Astrocyte of the spinal cord (primary cell): ENCODE measurements at regions not wholly inside any gene's neighbourhood (a gene's known extent, or its start where the extent isn't known, plus 50 kb on each side); places are given as distances from the start of the nearest gene placed in this dataset.

ENCODE experiments used
- DNase-seq: peaks from one replicate; pipeline ENCODE4 v3.0.0; 2011; ENCODE audit warnings: low read depth, low spot score
- H3K4me3 ChIP-seq: 2 replicates; pipeline ENCODE4 v1.5.1; 2011; ENCODE audit warnings: low read depth, mild to moderate bottlenecking, low read length, moderate library complexity
- in situ Hi-C: cut with HindIII; loops from 2 replicates; pipeline ENCODE4 v1.10.0; 2017; ENCODE audit warnings: low sequenced_read_pairs
- TF ChIP-seq, protein P1 (sequence below): IDR thresholded peaks from 2 replicates; pipeline ENCODE4 v1.5.1; 2012; ENCODE audit warnings: low read depth, mild to moderate bottlenecking, low read length, inconsistent platforms

DNA sequence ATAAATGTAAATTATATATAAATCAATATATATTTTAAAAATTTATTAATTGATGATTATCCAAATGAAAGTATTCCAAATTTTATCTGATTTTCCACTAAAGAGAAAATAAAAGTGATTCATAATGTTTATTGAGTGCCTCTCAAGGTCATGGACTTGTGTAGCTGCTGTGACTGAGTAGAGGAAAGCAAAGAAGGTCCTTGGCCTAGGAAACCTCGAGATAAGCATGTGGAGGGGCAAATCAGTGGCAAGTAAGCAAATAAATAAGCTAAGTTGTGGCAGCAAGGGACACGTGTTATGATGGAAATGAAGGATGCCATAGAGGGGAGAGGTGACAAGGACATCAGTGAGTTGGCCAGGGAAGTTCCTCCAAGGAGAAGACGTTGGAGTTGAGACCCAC, 866.1 kb upstream of the ID2 start:
- TF ChIP-seq, protein P1, sequence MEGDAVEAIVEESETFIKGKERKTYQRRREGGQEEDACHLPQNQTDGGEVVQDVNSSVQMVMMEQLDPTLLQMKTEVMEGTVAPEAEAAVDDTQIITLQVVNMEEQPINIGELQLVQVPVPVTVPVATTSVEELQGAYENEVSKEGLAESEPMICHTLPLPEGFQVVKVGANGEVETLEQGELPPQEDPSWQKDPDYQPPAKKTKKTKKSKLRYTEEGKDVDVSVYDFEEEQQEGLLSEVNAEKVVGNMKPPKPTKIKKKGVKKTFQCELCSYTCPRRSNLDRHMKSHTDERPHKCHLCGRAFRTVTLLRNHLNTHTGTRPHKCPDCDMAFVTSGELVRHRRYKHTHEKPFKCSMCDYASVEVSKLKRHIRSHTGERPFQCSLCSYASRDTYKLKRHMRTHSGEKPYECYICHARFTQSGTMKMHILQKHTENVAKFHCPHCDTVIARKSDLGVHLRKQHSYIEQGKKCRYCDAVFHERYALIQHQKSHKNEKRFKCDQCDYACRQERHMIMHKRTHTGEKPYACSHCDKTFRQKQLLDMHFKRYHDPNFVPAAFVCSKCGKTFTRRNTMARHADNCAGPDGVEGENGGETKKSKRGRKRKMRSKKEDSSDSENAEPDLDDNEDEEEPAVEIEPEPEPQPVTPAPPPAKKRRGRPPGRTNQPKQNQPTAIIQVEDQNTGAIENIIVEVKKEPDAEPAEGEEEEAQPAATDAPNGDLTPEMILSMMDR: no peak
- no peak for DNase-seq
- H3K4me3 ChIP-seq: no peak overlapping the region
- in situ Hi-C loops: no loop called here

DNA sequence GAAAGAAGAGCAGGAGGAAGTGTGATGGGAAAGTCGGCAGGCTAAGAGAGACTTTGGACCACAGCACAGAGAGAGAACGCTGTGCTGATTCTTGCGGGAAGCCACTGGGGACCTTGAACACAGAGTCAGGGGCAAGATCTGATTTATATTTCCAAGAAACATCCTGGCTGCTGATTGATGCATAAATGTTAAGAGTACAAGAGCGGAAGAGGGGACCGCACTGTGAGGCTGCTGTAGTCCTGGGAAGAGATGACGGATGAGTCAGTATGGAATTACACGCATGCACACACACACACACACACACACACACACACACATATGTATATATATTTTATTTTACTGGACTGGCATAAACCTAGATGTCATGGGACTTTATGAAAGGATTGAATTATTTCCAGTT, 865.6 kb upstream of the ID2 start:
- TF ChIP-seq, protein P1: no peak
- no peak for DNase-seq
- H3K4me3 ChIP-seq: no peak overlapping the region
- in situ Hi-C loops: no loop called here

DNA sequence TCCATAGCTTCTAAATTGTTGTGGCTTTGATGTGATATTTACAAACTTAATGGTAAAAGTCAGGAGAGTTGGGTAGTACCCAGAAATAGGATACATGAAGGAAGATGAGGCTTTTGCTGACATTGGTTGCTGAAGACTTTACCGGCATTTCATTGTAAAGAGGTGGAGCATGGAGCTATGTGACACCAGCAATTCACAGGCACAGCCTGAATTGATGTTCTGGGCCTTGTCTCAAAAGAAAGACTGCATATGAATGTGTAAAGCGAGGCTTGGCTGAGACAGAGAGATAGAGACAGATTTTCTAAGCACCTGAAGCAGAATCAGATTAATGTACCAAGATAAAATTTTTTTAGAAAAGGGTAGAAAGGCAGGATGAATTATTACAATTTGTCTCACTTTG, 864.9 kb upstream of the ID2 start:
- in situ Hi-C loops: no loop called here
- TF ChIP-seq, protein P1: no peak
- no peak overlapping the region for H3K4me3 ChIP-seq
- no peak for DNase-seq

DNA sequence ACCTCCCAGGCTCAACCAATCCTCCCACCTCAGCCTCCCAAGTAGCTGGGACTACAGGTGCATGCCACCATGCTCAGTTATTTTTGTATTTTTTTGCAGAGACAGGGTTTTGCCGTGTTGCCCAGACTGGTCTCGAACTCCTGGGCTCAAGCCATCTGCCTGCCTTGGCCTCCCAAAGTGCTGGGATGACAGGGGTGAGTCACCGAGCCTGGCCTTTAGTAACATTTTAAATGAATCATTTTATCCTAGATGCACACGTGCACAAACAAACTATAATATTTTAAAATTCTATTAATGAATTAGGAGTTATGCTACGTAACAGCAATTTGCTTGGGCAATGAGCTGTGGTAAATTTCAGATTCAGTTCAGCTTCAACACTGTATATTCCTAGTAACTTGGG, 862.5 kb upstream of the ID2 start:
- no peak overlapping the region for H3K4me3 ChIP-seq
- in situ Hi-C loops: no loop called here
- TF ChIP-seq, protein P1: no peak
- no peak for DNase-seq

DNA sequence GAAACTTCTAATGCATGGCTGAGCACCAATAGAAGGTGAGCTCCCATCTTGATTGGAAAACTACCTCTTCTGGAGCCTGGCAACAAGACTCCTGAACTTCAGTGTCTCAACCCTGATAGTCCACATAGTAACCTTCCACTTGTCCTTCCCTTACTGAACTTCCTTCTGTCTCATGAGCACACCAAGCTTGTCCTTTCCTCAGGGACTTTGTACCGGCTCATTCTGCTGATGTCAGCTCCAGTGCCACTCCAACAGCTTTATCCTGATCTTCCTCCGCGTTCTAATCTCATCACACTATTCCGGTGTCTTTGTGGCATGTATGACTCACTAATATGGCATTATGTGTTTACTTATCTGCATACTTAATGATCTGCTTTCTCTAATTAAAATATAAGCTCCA, 862.0 kb upstream of the ID2 start:
- no peak for DNase-seq
- H3K4me3 ChIP-seq: no peak overlapping the region
- TF ChIP-seq, protein P1: no peak
- in situ Hi-C loops: no loop called here

DNA sequence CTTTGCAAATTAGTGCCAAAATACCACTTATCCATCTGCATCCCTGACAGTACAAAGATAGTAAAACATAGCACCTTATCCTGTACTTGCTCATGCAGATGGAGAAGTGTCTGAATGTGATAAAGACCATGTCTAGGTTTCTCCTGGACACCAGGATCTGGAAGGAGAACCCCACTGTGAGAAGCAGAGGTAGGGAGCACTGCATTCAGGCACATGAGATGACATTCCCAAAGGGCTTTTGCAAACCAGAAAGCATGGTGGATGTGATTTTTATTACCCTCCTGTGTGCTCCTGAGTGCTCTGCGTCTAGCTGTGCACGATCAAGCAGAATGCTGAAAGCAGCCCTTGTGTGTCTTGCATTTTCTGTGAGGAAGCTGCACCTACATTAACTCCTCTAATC, 857.6 kb upstream of the ID2 start:
- TF ChIP-seq, protein P1: no peak
- in situ Hi-C loops: no loop called here
- no peak for DNase-seq
- no peak overlapping the region for H3K4me3 ChIP-seq
